Ecto neural progenitor cell (in vitro differentiated cells): ENCODE measurements at regions not wholly inside any gene's neighbourhood (a gene's known extent, or its start where the extent isn't known, plus 50 kb on each side); places are given as distances from the start of the nearest gene placed in this dataset.

Source experiments
- DNase-seq: peaks from one replicate; pipeline ENCODE4 v3.0.0-alpha.2; 2018; ENCODE audit warnings: low spot score

- no peak for DNase-seq
Observed at GRCh38 chr12:4223273-4223845, 50.2 kb upstream of the CCND2 start.

DNA sequence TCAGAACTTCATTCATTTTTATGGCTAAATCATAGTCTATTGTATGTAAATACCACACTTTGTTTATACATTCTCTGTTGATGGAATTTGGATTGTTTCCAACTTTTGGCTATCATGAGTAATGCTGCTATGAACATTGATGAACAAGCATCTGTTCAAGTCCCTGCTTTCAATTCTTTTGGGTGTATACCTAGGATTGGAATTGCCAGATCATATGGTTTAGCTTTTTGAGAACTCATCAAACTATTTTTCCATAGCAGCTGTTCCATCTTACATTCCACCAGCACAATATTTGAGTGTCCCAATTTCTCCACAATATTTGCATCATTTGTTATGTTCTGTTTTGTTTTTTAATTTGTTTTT lies 52.3 kb upstream of the CCND2 start:
- no peak for DNase-seq

DNA sequence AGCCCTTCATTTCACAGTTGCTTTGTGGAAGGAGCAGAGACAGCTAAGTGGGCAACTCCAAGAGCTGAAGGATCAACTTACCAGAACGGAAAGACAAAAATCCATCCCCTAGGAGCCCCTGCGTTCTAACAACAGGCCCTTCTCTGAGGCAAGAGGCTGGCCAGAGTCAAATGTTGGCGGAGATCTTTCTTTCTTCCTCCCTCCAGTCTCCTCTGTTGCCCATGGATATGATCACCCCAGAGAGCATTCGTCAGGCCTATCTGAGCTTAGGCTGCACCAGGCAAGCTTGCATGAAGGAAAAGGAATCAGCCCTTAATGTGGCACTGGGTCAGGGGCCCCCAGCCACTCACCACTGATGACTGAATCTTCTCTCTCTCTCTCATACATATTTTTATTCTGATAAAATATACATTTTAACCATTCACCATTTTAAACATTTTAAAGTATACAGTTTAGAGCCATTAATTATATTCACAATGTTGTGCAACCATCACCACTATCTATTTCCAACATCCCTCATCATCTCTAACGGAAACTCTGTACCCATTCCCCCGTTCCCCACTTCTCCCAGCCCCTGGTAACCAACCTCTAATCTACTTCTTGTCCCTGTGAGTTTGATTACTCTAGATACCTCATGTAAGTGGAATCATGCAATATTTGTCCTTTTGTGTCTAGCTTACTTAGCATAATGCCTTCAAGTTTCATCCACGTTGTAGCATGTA lies 52.9 kb upstream of the CCND2 start:
- no peak for DNase-seq

GRCh38 chr12:4217091-4217490 lies 56.5 kb upstream of the CCND2 start:
- DNase-seq: no peak

GRCh38 chr12:4216187-4216927 lies 57.2 kb upstream of the CCND2 start:
- no peak for DNase-seq

DNA sequence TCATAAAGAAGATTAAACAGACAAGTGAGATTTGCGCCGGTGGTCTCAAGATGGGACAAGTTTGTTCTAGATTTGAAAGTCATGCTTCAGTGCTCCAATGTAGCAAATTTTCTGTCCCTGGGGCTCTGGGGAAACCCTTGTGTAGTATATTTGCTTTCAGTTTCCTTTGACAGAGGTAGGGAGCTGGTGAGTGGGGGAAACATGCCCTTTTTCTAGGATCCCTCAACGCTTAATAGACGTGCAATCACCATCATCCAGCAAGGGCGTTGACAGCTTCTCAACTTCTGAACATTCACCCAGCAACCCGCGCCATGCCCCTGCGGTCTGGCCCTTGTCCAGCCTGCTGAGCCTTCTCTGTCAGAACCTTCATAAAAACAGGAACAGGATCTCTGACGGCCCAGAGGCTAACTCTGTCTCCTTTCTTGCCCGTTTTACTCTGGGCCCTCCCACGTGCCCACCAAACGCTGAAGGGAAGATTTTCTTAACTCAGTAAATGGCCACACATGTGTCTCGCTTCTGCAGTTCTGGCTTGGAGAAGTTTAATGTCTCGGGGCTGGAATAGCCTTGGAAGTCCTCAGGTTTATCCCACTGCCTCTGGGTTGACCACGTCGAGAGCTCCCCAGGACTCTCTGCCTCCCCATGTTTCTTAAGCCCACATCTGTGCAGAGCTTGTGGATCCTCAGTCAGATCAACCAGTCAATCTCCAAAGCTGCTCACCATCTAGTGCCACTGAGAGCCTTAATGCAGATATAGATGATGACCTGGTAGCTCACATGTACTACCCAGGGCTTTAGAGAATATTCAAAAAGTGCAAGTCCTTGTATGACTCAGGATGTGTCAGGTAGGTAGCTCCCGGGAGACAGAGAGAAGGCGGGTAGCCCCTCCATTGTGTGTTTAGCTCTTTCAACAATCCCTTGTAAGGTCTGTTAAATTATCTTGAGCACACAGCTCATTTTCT lies 58.1 kb upstream of the CCND2 start:
- DNase-seq: no peak

- DNase-seq: no peak
Observed at GRCh38 chr12:4214877-4215228, 58.7 kb upstream of the CCND2 start.

DNA sequence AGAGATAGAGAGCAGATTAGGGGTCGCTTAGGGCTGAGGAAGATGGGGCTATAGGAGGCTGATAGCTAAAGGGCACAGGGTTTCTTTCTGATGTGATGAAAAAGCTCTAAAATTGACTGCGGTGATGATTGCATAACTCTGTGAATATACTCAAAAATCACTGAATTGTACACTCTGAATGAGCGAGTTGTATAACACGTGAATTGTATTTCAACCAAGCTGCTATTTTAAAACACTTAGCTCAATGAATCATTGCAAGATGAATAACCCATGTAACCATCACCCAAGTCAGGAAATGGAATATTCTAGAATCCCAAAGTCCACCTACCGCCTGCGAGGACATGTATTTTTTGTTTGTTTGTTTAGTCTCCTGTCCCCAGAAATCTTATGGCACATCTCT lies 60.1 kb upstream of the CCND2 start:
- DNase-seq: no peak

- no peak for DNase-seq
Observed at GRCh38 chr12:4212845-4213244, 60.7 kb upstream of the CCND2 start.

DNA sequence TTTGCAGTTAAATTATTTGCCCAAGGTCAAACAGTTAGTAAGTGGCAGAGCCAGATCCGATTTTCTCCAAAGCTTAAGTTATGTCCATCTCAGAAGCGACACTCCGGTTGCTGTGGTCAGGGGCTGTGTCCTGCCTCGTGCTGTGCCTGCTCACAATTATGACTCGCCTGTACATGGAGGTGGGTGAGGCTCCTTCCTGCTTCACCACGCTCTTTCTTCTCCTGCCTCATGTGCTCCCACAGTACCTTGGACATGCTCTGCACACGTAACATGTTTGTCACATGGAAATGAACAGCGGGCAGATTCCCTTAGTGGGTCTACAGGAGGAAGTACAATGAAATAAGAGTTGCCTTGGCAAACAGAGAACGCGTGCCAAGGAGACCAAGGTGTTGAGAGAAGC lies 62.2 kb upstream of the CCND2 start:
- no peak for DNase-seq

DNA sequence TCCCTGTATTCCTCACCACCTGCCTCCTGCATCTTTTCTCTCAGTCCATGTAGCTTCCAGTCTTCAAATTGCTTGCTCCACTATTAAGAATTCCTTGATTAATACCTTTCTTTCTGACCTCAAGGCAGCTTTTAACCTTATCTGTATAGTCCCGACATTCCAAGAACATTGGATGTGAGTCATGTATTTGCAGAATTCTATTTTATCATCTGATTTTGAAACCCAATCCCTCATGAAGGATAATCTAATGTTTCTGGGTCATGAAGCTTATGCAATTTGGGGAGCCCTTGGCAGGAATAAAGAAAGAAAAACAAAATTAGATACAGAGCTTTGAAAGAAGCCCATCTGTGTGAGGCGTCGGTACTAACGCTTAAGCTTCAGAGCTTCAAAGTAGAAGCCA lies 63.4 kb upstream of the CCND2 start:
- no peak for DNase-seq

DNA sequence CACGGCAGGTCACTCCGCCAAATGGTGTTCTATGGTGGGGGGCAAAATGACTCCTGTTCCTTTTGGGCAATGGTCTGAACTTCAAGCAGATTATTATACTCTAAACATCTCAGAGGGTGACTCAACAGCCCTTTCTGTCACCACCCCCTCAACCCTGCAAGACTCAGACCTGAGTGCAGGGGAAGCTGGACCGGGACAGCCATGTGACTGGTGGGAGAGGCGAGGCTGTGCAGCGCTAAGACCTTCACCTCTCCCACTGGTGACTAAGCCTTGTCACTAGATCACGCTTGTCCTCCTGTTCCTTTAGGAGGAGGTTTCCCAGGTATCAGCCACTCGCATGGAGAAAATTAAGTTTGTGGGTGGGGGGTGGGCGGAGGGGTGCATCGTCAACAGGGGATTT lies 67.1 kb upstream of the CCND2 start:
- DNase-seq: no peak

DNA sequence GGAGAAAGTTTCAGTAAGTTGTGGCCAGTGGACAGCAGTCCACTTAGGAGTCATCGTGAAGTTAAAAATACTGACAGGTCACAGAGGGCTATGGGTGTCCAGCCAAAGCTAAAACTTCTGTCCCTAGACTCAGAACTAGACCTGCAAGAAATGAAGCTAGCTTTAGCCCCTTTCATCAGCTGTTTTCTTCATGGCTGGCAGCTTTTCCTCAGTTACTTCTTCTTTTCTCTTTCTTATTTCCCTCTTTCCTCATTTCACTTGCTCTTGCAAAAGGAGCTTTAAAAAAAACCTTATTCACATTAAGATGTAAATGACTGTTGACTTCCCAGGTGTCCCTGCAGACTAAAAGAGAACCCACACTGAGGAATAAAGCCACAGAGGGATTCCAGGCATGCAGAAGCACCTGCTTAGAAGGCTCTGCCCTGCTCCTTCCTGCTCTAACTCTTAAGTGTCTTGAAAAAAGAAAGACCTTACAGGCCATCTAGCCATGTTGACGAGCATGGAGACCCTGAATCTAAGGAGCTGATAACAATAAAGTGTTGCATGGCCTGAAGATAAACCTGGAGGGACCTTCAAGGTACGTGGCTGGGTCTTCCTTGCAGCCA lies 69.7 kb upstream of the CCND2 start:
- DNase-seq: no peak

GRCh38 chr12:4202918-4203317 lies 70.6 kb upstream of the CCND2 start:
- no peak for DNase-seq

- no peak for DNase-seq
Observed at GRCh38 chr12:4202487-4202886, 71.1 kb upstream of the CCND2 start.

DNA sequence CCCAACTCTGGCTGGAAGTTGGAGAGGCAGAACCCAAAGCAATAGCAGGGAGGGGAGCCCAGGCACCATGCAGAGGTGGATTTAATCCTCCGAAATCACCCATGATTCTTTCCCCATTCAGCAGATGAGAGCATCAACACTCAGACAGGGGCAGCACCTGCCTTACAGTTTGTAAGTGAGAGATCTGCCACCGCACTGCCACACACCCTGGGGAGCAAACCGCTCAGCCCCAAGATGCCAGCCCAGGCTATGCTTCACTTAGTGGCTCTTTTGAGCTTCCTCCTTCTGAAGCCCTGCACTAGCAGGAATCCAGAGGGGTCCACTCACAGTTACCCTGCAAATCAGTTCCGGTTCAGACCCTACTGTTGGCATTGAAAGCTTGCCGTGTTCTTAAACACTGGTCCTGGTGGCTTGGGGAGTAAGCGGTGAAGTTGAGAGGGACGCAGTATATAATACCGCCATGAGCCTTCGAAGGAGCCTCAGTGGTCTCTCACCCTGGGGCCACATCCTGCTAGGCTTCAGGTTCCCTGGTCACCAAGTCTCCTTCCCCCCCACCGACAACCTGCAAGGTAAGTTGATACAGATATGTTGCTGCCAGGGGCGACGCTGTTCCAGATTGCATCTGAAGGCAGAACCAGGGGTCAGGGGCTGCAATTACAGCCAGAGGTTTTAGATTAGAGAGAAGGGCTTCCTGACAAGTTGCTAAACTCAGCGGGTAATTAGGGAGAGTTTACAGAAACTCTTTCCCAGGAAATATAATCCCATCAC lies 72.0 kb upstream of the CCND2 start:
- DNase-seq: no peak

DNA sequence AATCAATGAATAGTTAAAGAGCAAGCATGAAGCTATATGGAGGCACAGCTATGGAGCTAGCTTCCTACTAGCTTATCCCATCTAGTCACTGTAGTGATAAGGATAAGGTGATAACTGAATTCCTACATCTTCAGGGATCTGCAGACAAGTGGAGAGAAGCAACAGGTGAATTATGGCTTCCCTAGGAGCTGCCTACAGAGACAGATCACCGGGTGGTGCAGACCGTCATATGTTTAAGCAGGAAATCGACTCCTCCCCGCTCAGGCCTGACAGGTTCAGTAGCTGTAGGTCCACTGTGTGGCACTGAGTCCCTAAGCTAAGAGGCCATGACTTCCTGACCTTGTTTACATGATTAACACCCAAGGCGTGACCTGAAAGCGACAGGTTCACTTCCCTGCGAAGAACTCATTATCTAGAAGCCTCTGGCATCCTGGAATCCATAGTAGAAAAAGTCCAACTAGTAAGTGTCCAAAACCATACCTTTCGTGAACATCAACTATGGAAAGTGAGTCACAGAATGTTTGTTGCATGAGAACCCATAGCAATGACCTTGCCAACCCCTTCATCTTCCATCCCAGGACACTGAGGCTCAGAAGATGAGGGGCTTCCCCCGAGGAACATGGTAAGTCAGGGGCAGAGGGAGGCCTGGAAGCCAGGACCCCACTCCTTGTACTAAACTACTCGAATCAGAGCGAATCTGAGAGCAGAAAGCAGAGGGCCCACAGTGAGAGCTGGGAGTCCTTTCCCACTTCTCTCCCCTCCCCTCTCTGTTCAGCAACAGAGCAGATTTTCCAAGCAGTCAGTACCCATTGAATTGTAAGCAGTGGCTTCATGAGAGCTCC lies 75.4 kb upstream of the CCND2 start:
- no peak for DNase-seq

DNA sequence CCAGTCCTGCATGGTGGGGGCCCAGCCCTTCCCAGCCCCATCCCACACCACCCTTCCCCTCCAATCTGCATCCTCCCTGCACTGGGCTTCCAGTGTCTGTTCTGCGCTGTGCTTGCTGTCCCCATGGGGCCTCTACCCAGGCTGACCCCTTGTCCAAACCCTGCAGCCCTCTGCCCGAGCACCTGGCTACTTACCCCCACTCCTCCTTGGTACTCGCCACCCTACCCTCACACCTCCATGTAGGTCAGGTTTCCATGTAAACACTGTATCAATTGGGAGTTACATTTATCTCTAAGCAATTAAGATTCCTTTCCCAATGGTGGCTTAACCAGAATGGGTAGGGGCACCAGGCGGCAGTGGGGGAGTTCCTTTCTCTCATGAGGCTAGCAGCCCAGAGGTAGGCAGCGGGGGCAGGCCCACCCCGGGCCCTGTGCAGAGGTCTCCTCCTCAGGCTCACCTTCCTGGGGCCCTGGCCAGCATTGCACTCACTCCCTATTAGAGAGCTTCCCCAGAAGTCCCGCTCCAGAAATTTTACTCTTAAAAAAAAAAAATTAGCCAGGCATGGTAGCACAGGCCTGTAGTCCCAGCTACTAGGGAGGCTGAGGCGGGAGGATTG lies 76.6 kb upstream of the CCND2 start:
- DNase-seq: no peak

DNA sequence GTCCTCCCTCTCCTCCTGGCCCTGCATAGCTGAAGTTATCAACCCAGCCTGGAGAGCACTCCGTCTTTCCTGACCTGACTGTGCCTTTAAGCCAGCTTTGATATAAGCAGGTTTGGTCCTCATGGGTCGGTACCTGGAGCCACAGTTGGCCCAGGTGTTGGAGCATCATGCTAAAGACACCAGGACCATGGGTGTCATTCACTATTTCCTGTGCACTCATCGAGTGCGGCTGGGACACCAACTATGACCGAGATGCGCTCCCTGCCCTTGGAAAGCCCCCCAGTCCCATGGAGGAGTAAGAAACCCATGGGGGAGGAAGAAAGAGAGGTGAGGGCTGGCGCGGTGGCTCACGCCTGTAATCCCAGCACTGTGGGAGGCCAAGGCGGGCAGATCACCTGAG lies 78.9 kb upstream of the CCND2 start:
- no peak for DNase-seq

DNA sequence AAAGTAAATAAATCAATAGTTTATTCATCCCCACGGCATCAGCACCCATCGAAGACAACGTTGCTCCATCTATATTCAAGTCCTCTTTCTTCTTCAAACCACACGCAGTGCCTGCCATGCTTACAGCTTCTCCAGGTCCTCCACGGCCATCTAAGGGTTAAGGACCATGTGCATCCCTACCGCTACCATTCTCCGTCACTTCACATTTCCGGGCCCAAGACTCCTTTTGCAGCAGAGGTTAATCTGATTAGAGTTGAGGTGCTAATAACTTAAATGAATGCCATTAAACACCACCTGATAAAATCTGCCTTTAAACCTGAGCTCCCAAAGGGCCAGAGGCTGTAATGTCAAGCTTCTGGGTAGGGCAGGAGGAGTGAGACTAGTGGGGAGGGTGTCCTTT lies 79.7 kb upstream of the CCND2 start:
- DNase-seq: no peak
